ENCODE measurements at regions not wholly inside any gene's neighbourhood (a gene's known extent, or its start where the extent isn't known, plus 50 kb on each side); places are given as distances from the start of the nearest gene placed in this dataset.

DNA sequence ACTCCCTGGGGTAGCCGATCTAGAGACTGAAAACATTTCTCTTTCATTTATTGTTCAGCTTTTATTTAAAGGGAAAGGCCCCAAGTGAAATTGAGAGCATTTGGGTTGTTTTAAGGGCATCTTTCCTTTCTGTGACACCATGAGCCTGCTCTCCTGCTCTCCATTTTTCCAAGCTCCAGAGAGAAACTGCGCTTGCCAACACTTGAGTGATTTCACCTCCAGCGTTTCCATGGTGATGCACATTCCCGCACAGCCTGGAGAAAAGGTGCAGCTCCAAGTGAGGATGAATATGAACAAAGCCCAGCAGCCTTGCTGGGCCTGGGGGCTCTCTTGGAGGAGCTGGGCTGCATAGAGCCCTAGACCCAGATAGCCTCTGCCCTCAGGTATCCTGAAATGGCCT lies 159.2 kb upstream of the PPP2R3A start:
- no peak for DNase-seq

DNA sequence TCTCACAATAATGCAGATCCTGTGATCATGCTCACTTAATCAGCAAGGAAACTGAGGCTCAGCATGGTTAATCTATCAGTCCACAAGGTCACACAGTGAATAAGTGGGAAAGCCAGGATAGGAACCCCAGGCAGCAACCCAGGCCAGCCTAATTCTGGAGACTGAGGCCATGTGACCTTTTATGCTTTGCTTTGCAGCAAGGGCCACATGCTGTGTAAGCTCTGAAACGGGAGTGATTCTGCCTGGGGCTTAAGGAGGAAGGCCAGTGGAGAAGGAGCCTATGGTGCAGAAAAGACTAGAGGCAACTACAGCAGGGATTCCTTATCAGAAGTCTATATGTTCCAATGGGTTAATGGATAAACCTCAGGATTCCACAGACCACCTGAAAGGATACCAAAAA lies 157.6 kb upstream of the PPP2R3A start:
- no peak for DNase-seq

DNA sequence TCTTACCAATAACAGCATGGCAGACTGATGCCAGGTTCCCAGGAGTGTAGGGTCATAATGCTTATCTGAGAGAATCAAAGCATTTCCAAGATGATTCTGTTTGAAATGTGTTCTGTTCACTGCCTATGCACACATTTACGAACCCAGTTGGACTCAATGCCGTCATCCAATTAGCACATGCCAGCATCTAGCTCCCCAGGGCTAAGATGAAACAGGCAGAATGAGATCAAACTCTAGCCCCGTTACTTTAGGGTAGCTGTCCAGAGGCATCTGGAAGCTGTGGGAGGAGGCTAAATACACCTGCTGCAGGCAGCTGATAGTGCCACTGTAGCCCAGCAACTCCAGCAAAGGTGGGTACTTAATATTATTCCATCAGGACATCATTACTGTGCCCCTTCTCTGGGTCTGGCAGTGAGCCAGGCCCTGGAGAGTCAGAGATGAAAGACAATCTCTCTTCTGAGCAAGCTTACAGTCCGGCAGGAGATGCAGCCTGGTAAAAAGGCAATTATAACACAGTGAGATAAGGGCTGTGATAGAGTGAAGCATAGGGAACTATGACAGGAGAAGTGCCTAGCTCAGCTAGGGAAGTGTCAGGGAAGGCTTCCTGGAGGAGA lies 156.4 kb upstream of the PPP2R3A start:
- no peak for DNase-seq

DNA sequence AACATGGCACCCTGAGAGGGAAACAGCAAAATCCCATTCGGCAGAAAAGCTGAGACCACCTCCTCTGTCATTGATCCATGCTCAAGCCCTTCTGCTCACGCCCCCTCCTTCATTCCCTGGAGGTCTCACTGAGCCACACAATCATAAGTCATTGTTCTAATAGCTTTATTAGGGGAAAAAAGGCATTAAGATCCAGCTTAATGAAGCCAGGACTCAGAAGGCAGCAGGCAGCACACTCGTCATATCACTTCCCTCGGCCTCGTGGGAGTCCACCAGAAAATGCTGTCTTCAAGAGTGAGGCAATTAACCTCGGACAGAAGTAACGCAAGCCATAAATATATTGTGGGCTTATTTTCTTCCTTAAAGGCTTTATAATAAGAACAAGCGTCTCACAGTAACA lies 153.9 kb upstream of the PPP2R3A start:
- DNase-seq, result no peak

- no peak for DNase-seq
These were observed 153.5 kb upstream of the PPP2R3A start for GRCh38 chr3:135812057-135812456.

GRCh38 chr3:135834465-135834864 lies 131.1 kb upstream of the PPP2R3A start:
- DNase-seq, result no peak

DNA sequence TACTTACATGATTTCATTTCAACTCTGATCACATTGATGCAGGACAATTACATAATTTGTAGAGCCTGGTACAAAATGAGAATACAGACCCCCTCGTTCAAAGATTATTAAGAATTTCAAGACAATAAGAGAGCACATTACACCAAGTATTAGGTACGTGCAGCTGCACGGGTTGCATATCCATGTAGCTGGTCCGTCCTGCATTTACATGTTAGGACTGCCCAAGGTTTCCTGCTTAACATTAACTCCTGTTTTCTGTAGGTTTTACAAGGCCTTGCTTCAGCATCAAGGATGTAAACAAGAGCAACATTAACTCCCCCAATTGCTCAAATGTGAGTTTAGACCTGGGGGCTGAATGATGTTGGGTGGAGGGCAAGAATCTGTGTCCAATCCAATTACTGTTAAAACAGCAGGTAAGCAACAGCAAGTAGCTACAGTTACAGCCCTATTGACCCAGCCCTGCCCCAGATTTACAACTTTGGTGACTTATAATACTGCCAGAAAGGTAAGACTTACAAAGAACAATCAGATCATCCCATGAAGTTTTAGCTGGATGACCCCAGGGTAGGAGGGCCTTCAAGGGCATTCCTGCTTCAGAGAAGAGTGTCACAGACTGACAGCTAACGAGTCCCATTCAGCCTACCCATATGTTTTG lies 127.4 kb upstream of the PPP2R3A start:
- no peak for DNase-seq

- no peak for DNase-seq
These were observed 125.1 kb upstream of the PPP2R3A start for GRCh38 chr3:135840436-135840835.

DNA sequence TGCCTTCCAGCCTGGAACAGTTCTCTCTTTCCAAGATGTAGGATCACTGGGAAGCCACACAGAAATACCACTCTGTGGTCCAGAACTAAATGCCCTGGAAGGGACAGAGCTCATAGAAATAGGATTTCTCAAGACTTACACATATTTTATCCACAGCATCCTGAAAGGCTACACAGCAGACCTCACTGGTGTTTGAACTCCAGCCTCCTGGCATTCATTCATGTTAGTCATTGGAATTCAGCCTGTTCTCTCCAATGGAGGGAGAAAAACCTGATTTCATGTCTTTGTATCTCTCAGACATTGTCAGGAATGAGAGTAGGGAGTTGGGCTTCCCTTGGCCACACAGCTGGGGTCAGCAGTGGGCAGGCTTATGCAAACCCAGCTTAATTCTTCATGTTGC lies 121.1 kb upstream of the PPP2R3A start:
- no peak for DNase-seq

- no peak for DNase-seq
These were observed 117.5 kb upstream of the PPP2R3A start for GRCh38 chr3:135848051-135848450.

GRCh38 chr3:135849827-135850226 lies 115.7 kb upstream of the PPP2R3A start:
- no peak for DNase-seq

- DNase-seq, result no peak
These were observed 114.1 kb upstream of the PPP2R3A start for GRCh38 chr3:135851201-135852081.

- no peak for DNase-seq
These were observed 111.5 kb upstream of the PPP2R3A start for GRCh38 chr3:135853981-135854380.

DNA sequence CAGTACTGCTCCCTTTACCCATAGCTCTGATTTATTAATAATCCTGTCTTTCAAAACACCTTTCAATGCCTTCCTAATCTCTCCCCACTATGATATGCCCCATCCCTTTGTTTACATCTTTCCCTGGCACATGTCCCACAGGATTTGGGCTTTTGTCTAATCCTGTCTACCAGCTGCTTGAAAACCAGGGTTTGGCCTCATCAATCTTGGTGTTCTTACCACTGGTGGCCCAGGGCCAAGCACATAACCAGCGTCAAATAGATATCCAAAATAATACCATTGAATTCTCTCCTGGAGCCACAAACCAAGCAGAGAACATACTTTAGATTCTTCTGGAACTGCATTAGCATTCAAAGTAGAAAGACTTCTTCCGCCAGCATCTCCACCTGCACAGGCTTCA lies 104.8 kb upstream of the PPP2R3A start:
- DNase-seq, result no peak

GRCh38 chr3:135862361-135862760 lies 103.2 kb upstream of the PPP2R3A start:
- no peak for DNase-seq

GRCh38 chr3:135864060-135864459 lies 101.5 kb upstream of the PPP2R3A start:
- DNase-seq, result no peak

- no peak for DNase-seq
These were observed 100.4 kb upstream of the PPP2R3A start for GRCh38 chr3:135865085-135865484.

- DNase-seq, result no peak
These were observed 100.0 kb upstream of the PPP2R3A start for GRCh38 chr3:135865553-135865952.

DNA sequence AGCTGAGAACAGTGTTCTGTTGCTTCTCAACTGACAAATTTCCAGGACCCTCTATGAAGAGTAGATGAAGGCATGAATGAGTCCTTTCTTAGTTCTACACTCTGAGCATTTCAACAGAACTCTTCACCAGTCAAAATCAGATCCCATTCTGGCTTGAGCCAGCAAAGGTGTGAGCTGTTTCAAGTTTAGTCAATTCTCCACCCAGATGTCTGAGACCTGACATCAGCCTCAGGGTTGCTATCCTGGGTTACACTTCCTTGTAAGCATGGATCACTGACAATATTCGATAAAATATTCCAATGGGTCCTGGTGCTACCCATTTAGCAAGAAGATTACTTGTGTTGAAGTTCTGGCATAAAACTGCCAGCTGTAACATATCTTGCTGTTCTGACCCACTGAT lies 97.6 kb upstream of the PPP2R3A start:
- DNase-seq, result no peak

GRCh38 chr3:135868801-135869200 lies 96.7 kb upstream of the PPP2R3A start:
- no peak for DNase-seq

- DNase-seq, result no peak
These were observed 96.0 kb upstream of the PPP2R3A start for GRCh38 chr3:135869439-135870105.

GRCh38 chr3:135871311-135871710 lies 94.2 kb upstream of the PPP2R3A start:
- no peak for DNase-seq

- no peak for DNase-seq
These were observed 91.5 kb upstream of the PPP2R3A start for GRCh38 chr3:135874035-135874434.

GRCh38 chr3:135878501-135878900 lies 87.0 kb upstream of the PPP2R3A start:
- DNase-seq, result no peak
